Lung (tissue), 11 donors: ENCODE measurements at regions not wholly inside any gene's neighbourhood (a gene's known extent, or its start where the extent isn't known, plus 50 kb on each side); places are given as distances from the start of the nearest gene placed in this dataset.
A peak's percentile ranks its signal among the peaks of the same experiment; 100 is the strongest.

Source experiments
- ATAC-seq: fragments of 200-7000 bp; cut with Tn5 transposase; one replicate; pipeline ENCODE4 v1.9.1; 2020; ENCODE audit warnings: moderate number of reproducible peaks; ENCODE audit not compliant: insufficient read depth, low FRiP score
- DNase-seq, 3 donors: peaks; one replicate each; pipeline ENCODE4 v3.0.0-alpha.2; 2013 to 2017
- H3K27ac ChIP-seq, 2 donors: one replicate each; pipeline ENCODE4 v1.5.1; 2013; ENCODE audit warnings: mild to moderate bottlenecking in 2 of 2, moderate library complexity in 2 of 2, control low read depth in 1 of 2, inconsistent platforms in 1 of 2, low read depth in 1 of 2, low read length in 1 of 2
- H3K27me3 ChIP-seq, 3 donors: one replicate each; pipeline ENCODE4 v1.5.1; 2013; ENCODE audit warnings: low read length in 2 of 3; ENCODE audit not compliant: control insufficient read depth in 3 of 3, insufficient read depth in 3 of 3
- H3K36me3 ChIP-seq, 4 donors: one replicate each; pipeline ENCODE4 v1.5.1; 2013; ENCODE audit warnings: low read length in 4 of 4, mild to moderate bottlenecking in 1 of 4, moderate library complexity in 1 of 4; ENCODE audit not compliant: control insufficient read depth in 4 of 4, insufficient read depth in 4 of 4
- H3K4me1 ChIP-seq, 5 donors: one replicate each; pipeline ENCODE4 v1.5.1; 2013; ENCODE audit warnings: low read length in 5 of 5, mild to moderate bottlenecking in 2 of 5, moderate library complexity in 1 of 5; ENCODE audit not compliant: control insufficient read depth in 5 of 5, insufficient read depth in 5 of 5
- H3K4me3 ChIP-seq: one replicate; pipeline ENCODE4 v1.5.1; 2013; ENCODE audit warnings: mild to moderate bottlenecking, control low read depth, moderate library complexity
- H3K9ac ChIP-seq, 2 donors: one replicate each; pipeline ENCODE4 v1.5.1; 2013; ENCODE audit warnings: low read length in 2 of 2, control low read depth in 1 of 2; ENCODE audit not compliant: insufficient read depth in 1 of 2
- H3K9me3 ChIP-seq, 4 donors: one replicate each; pipeline ENCODE4 v1.5.1; 2013; ENCODE audit warnings: low read length in 3 of 4, mild to moderate bottlenecking in 1 of 4, moderate library complexity in 1 of 4; ENCODE audit not compliant: control insufficient read depth in 4 of 4, insufficient read depth in 3 of 4
- WGBS, 2 donors: extraction: QIAGEN DNeasy Blood & Tissue Kit; methylation state at CpG; one replicate each; pipeline ENCODE4 v1.1.7; 2013; 5-methylcytosine and 5-hydroxymethylcytosine counted together
- TF ChIP-seq, protein P1 (sequence below): IDR thresholded peaks from 2 replicates; pipeline ENCODE4 v1.5.1; 2012; ENCODE audit warnings: mild to moderate bottlenecking; ENCODE audit errors: control extremely low read depth, extremely low read depth
- donor health status: control.
- donor health status: control.
- donor health status: Bipolar disorder and iron deficiency.
- donor health status: healthy.
- donor health status: DM: yes; HTN: yes; CAD: no.

- Histone ChIP-seq H3K4me1 (no peaks in the 10 kb centered on the region), H3K36me3 (no peaks in the 10 kb centered on the region), H3K9me3 (no peaks in the 10 kb centered on the region), H3K27ac (no peak overlapping the region), H3K4me3 (no peak overlapping the region), H3K27me3 (no peaks in the 10 kb centered on the region), H3K9ac (no peak overlapping the region)
- no peak for ATAC-seq
- no peak for DNase-seq
- WGBS, 2 donors: 62 to 69% methylated on average over 1 of the region's 1 CpG
- TF ChIP-seq, protein P1, sequence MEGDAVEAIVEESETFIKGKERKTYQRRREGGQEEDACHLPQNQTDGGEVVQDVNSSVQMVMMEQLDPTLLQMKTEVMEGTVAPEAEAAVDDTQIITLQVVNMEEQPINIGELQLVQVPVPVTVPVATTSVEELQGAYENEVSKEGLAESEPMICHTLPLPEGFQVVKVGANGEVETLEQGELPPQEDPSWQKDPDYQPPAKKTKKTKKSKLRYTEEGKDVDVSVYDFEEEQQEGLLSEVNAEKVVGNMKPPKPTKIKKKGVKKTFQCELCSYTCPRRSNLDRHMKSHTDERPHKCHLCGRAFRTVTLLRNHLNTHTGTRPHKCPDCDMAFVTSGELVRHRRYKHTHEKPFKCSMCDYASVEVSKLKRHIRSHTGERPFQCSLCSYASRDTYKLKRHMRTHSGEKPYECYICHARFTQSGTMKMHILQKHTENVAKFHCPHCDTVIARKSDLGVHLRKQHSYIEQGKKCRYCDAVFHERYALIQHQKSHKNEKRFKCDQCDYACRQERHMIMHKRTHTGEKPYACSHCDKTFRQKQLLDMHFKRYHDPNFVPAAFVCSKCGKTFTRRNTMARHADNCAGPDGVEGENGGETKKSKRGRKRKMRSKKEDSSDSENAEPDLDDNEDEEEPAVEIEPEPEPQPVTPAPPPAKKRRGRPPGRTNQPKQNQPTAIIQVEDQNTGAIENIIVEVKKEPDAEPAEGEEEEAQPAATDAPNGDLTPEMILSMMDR: no peak
Observed at GRCh38 chr3:115341208-115341607, 194.1 kb upstream of the ZBTB20 start.

DNA sequence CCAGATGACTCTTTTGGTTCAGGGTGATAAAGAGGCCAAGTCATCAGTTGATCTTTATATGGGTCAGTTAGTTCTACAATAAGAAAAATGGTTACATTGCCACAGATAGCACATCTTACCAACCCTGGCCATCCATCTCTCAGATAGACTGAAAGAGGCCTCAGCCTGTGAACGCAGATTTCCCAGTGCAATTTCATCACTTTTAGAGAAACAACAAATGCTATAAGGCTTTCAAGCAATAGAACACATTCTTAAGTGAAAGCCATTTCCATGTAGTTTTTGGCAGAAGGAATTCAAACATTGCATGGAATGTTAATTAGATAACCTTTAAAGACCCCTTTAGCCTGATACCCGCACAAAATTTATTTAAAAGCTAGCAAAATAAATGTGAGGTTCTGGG, 200.6 kb upstream of the ZBTB20 start:
- no peaks in the 10 kb centered on the region for H3K36me3 ChIP-seq
- 46 to 80% methylated on average over 2 of the region's 2 CpGs for WGBS, 2 donors
- no peak for DNase-seq
- no peaks in the 10 kb centered on the region for H3K27me3 ChIP-seq
- no peak for ATAC-seq
- TF ChIP-seq, protein P1: no peak
- no peak overlapping the region for H3K4me3 ChIP-seq
- H3K27ac ChIP-seq: no peak overlapping the region
- no peaks in the 10 kb centered on the region for H3K9me3 ChIP-seq
- H3K4me1 ChIP-seq: no peaks in the 10 kb centered on the region
- H3K9ac ChIP-seq: no peak overlapping the region

- Histone ChIP-seq H3K9ac (no peak overlapping the region), H3K9me3 (no peaks in the 10 kb centered on the region), H3K4me1 (no peaks in the 10 kb centered on the region), H3K36me3 (no peaks in the 10 kb centered on the region), H3K4me3 (no peak overlapping the region), H3K27me3 (no peaks in the 10 kb centered on the region), H3K27ac (no peak overlapping the region)
- DNase-seq (peak in 1 of 3 donors; percentile 19), ATAC-seq (no peak)
- TF ChIP-seq, protein P1: no peak
- WGBS, 2 donors: 70 to 80% methylated on average over 3 of the region's 3 CpGs
Observed at GRCh38 chr3:115348412-115348811, 201.3 kb upstream of the ZBTB20 start.
